ENCODE measurements at regions not wholly inside any gene's neighbourhood (a gene's known extent, or its start where the extent isn't known, plus 50 kb on each side); places are given as distances from the start of the nearest gene placed in this dataset.

- DNase-seq (ENCODE audit: extremely low read depth, low read depth, low spot score) = peak; percentile 5
These were observed 228.5 kb upstream of the ARGLU1 start for GRCh38 chr13:106796280-106797047.

GRCh38 chr13:106795847-106796246, 227.9 kb upstream of the ARGLU1 start:
- peak; percentile 9 for DNase-seq (ENCODE audit: extremely low read depth, low read depth, low spot score)

GRCh38 chr13:106794117-106794516, 226.2 kb upstream of the ARGLU1 start:
- no peak for DNase-seq (ENCODE audit: extremely low read depth, low read depth, low spot score)

GRCh38 chr13:106789911-106790310, 222.0 kb upstream of the ARGLU1 start:
- DNase-seq (ENCODE audit: extremely low read depth, low read depth, low spot score) = no peak

- no peak for DNase-seq (ENCODE audit: extremely low read depth, low read depth, low spot score)
These were observed 218.1 kb upstream of the ARGLU1 start for GRCh38 chr13:106786006-106786563.

- no peak for DNase-seq (ENCODE audit: extremely low read depth, low read depth, low spot score)
These were observed 206.7 kb upstream of the ARGLU1 start for GRCh38 chr13:106774621-106775020.

- no peak for DNase-seq (ENCODE audit: extremely low read depth, low read depth, low spot score)
These were observed 204.2 kb upstream of the ARGLU1 start for GRCh38 chr13:106772006-106772601.

- DNase-seq (ENCODE audit: extremely low read depth, low read depth, low spot score) = no peak
These were observed 201.1 kb upstream of the ARGLU1 start for GRCh38 chr13:106768991-106769390.

- DNase-seq (ENCODE audit: extremely low read depth, low read depth, low spot score) = no peak
These were observed 194.8 kb upstream of the ARGLU1 start for GRCh38 chr13:106762708-106763107.

- DNase-seq (ENCODE audit: extremely low read depth, low read depth, low spot score) = no peak
These were observed 188.5 kb upstream of the ARGLU1 start for GRCh38 chr13:106756446-106756845.

GRCh38 chr13:106755542-106755941, 187.6 kb upstream of the ARGLU1 start:
- no peak for DNase-seq (ENCODE audit: extremely low read depth, low read depth, low spot score)

GRCh38 chr13:106753251-106753650, 185.3 kb upstream of the ARGLU1 start:
- DNase-seq (ENCODE audit: extremely low read depth, low read depth, low spot score) = peak; percentile 45

- peak; percentile 77 for DNase-seq (ENCODE audit: extremely low read depth, low read depth, low spot score)
These were observed 184.7 kb upstream of the ARGLU1 start for GRCh38 chr13:106752584-106753170.

GRCh38 chr13:106748785-106749184, 180.8 kb upstream of the ARGLU1 start:
- DNase-seq (ENCODE audit: extremely low read depth, low read depth, low spot score) = no peak

- no peak for DNase-seq (ENCODE audit: extremely low read depth, low read depth, low spot score)
These were observed 176.6 kb upstream of the ARGLU1 start for GRCh38 chr13:106744516-106744915.

GRCh38 chr13:106738186-106738678, 170.3 kb upstream of the ARGLU1 start:
- DNase-seq (ENCODE audit: extremely low read depth, low read depth, low spot score) = no peak

GRCh38 chr13:106736941-106737340, 169.0 kb upstream of the ARGLU1 start:
- DNase-seq (ENCODE audit: extremely low read depth, low read depth, low spot score) = no peak

- DNase-seq (ENCODE audit: extremely low read depth, low read depth, low spot score) = no peak
These were observed 166.3 kb upstream of the ARGLU1 start for GRCh38 chr13:106734198-106734597.

GRCh38 chr13:106723036-106723435, 155.1 kb upstream of the ARGLU1 start:
- no peak for DNase-seq (ENCODE audit: extremely low read depth, low read depth, low spot score)

GRCh38 chr13:106722620-106723019, 154.7 kb upstream of the ARGLU1 start:
- no peak for DNase-seq (ENCODE audit: extremely low read depth, low read depth, low spot score)

GRCh38 chr13:106721599-106721998, 153.7 kb upstream of the ARGLU1 start:
- DNase-seq (ENCODE audit: extremely low read depth, low read depth, low spot score) = no peak
